ENCODE measurements at regions not wholly inside any gene's neighbourhood (a gene's known extent, or its start where the extent isn't known, plus 50 kb on each side); places are given as distances from the start of the nearest gene placed in this dataset.

DNA sequence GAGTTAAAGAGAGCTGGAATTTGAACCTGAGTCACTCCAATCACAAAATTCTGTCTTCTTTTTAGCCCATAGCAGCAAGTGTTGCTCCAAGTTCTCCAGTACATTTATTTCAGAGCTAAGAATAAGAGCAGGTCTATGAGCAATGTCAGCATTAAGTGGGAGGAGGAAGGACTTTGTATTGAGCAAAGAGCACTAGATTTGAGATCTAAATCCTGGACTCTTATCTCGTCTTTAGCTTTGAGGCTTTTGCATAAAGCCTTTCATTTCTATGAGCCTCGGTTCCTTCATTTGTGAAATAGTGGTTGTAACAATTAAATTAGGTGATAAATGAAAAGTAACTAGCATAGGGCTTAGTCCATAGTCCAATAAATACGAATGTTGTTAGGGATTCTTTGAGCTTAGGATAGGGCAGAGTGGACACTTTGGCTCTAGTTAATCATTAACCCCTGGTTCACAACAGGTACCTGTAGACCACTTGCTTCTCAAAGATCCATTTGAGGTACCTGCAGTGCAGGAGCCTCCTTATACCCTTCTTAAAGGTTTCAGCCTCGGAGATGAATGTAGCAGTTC lies 464.1 kb upstream of the KLF4 start:
- Histone ChIP-seq H3K9ac (ENCODE audit: insufficient read length, low read depth) (no peak overlapping the region), H3K9me3 (ENCODE audit: insufficient read depth, low read length) (peaks cover 11% of the 10 kb centered on the region), H3K36me3 (ENCODE audit: insufficient read depth, insufficient read length, low read length) (no peaks in the 10 kb centered on the region), H3K27me3 (ENCODE audit: insufficient read depth, insufficient read length) (no peaks in the 10 kb centered on the region), H3K4me1 (ENCODE audit: insufficient read depth, insufficient read length) (no peaks in the 10 kb centered on the region), H3K4me3 (ENCODE audit: insufficient read length, low read depth) (no peak overlapping the region)
- no peak for TF ChIP-seq ZNF274 (IDR thresholded peaks at IDR 0.05; ENCODE audit: low read depth, low read length)
- no peak for TF ChIP-seq YY1 (IDR thresholded peaks at IDR 0.05; ENCODE audit: insufficient read depth, insufficient read length)
- TF ChIP-seq SUZ12 (IDR thresholded peaks at IDR 0.05; ENCODE audit: extremely low read depth, insufficient read depth, insufficient read length), result no peak
- DNase-seq (ENCODE audit: low read depth, low spot score), result no peak

DNA sequence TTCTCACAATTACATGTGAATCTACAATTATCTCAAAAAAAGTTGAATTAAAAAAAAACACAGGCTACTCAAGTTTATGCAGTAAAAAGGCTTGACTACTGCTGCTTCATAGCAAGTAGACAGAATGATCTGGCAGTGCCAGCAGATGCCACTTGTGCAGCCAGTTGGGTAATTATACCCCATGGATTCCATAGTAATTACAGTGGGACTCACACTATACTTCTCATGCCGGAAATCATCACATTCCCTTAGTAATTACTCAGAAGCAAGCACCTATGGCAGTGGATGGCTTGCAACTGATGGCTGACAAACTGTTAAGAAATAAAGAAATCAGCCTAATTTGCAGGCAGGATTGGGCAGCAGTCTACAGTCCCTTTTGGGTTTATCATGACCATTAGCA lies 463.2 kb upstream of the KLF4 start:
- DNase-seq (ENCODE audit: low read depth, low spot score), result no peak
- H3K27me3 ChIP-seq (ENCODE audit: insufficient read depth, insufficient read length), result no peaks in the 10 kb centered on the region
- H3K9me3 ChIP-seq (ENCODE audit: insufficient read depth, low read length), result peaks cover 11% of the 10 kb centered on the region
- H3K4me1 ChIP-seq (ENCODE audit: insufficient read depth, insufficient read length), result no peaks in the 10 kb centered on the region
- H3K36me3 ChIP-seq (ENCODE audit: insufficient read depth, insufficient read length, low read length), result no peaks in the 10 kb centered on the region
- no peak overlapping the region for H3K9ac ChIP-seq (ENCODE audit: insufficient read length, low read depth)
- TF ChIP-seq SUZ12 (IDR thresholded peaks at IDR 0.05; ENCODE audit: extremely low read depth, insufficient read depth, insufficient read length) (no peak), ZNF274 (IDR thresholded peaks at IDR 0.05; ENCODE audit: low read depth, low read length) (no peak), YY1 (IDR thresholded peaks at IDR 0.05; ENCODE audit: insufficient read depth, insufficient read length) (no peak)
- no peak overlapping the region for H3K4me3 ChIP-seq (ENCODE audit: insufficient read length, low read depth)

DNA sequence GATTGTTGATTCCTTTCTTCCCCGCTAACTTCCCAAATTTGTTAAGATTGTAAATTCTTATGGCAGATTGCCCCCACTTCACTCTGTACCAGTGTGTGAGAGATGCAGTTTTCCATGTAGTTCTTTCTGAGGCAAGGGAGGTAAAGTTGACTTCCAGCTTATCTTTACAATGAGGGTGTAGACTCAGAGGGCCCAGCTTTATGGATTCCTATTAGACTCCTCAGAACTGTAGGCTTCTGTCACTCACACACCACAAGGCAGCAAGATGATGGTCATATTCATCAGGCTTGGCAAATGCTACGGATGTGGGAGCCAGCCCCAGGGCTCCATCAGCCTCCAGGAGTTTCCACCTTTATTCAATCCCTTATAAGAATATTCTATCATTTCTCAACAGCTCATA lies 461.9 kb upstream of the KLF4 start:
- no peak overlapping the region for H3K4me3 ChIP-seq (ENCODE audit: insufficient read length, low read depth)
- TF ChIP-seq ZNF274 (IDR thresholded peaks at IDR 0.05; ENCODE audit: low read depth, low read length) (no peak), YY1 (IDR thresholded peaks at IDR 0.05; ENCODE audit: insufficient read depth, insufficient read length) (no peak), SUZ12 (IDR thresholded peaks at IDR 0.05; ENCODE audit: extremely low read depth, insufficient read depth, insufficient read length) (no peak)
- no peaks in the 10 kb centered on the region for H3K4me1 ChIP-seq (ENCODE audit: insufficient read depth, insufficient read length)
- no peak overlapping the region for H3K9ac ChIP-seq (ENCODE audit: insufficient read length, low read depth)
- H3K36me3 ChIP-seq (ENCODE audit: insufficient read depth, insufficient read length, low read length), result no peaks in the 10 kb centered on the region
- peaks cover 11% of the 10 kb centered on the region for H3K9me3 ChIP-seq (ENCODE audit: insufficient read depth, low read length)
- no peak for DNase-seq (ENCODE audit: low read depth, low spot score)
- no peaks in the 10 kb centered on the region for H3K27me3 ChIP-seq (ENCODE audit: insufficient read depth, insufficient read length)

DNA sequence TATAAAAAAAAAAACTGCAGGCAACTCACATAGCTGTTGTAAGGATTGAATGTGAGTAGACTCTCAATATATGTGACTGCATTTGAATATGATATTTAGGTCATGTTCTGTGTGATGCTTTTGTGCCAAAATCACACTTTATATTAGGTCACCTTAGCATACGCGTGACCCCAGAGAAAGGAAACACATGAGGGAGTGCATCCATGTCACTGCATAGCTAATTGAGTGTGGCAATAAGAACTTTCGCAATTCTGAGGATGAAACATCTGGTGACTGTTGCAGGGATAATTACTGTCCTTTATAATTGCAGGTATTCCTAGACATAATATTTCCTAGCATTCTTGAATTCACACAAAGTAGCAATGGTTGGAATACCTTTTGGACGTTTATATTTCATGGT lies 459.5 kb upstream of the KLF4 start:
- TF ChIP-seq ZNF274 (IDR thresholded peaks at IDR 0.05; ENCODE audit: low read depth, low read length), result no peak
- no peak for TF ChIP-seq SUZ12 (IDR thresholded peaks at IDR 0.05; ENCODE audit: extremely low read depth, insufficient read depth, insufficient read length)
- TF ChIP-seq YY1 (IDR thresholded peaks at IDR 0.05; ENCODE audit: insufficient read depth, insufficient read length), result no peak
- H3K4me1 ChIP-seq (ENCODE audit: insufficient read depth, insufficient read length), result no peaks in the 10 kb centered on the region
- DNase-seq (ENCODE audit: low read depth, low spot score), result no peak
- no peak overlapping the region for H3K4me3 ChIP-seq (ENCODE audit: insufficient read length, low read depth)
- peaks cover 11% of the 10 kb centered on the region for H3K9me3 ChIP-seq (ENCODE audit: insufficient read depth, low read length)
- H3K27me3 ChIP-seq (ENCODE audit: insufficient read depth, insufficient read length), result no peaks in the 10 kb centered on the region
- H3K9ac ChIP-seq (ENCODE audit: insufficient read length, low read depth), result no peak overlapping the region
- no peaks in the 10 kb centered on the region for H3K36me3 ChIP-seq (ENCODE audit: insufficient read depth, insufficient read length, low read length)

DNA sequence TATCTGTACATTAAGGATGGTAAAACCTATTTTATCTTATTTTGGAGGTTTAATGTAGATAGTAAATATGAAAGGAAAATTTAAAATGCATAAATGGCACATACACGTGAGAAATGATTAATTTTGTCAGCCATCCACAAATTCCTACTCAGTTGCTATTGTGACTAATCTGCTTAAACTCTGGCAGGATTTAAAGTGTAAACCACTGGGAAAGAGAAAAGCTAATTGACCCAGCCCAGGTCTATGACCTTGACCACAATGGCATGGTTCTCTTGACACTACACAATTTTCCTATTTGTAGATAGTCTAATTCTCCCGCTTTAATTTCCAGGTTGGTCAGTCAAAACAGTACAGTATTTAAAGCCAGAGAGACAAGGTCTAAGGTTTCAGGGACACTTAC lies 459.0 kb upstream of the KLF4 start:
- no peak for DNase-seq (ENCODE audit: low read depth, low spot score)
- H3K4me1 ChIP-seq (ENCODE audit: insufficient read depth, insufficient read length), result no peaks in the 10 kb centered on the region
- H3K4me3 ChIP-seq (ENCODE audit: insufficient read length, low read depth), result no peak overlapping the region
- peaks cover 11% of the 10 kb centered on the region for H3K9me3 ChIP-seq (ENCODE audit: insufficient read depth, low read length)
- no peaks in the 10 kb centered on the region for H3K27me3 ChIP-seq (ENCODE audit: insufficient read depth, insufficient read length)
- TF ChIP-seq ZNF274 (IDR thresholded peaks at IDR 0.05; ENCODE audit: low read depth, low read length) (no peak), SUZ12 (IDR thresholded peaks at IDR 0.05; ENCODE audit: extremely low read depth, insufficient read depth, insufficient read length) (no peak), YY1 (IDR thresholded peaks at IDR 0.05; ENCODE audit: insufficient read depth, insufficient read length) (no peak)
- H3K9ac ChIP-seq (ENCODE audit: insufficient read length, low read depth), result no peak overlapping the region
- H3K36me3 ChIP-seq (ENCODE audit: insufficient read depth, insufficient read length, low read length), result no peaks in the 10 kb centered on the region

DNA sequence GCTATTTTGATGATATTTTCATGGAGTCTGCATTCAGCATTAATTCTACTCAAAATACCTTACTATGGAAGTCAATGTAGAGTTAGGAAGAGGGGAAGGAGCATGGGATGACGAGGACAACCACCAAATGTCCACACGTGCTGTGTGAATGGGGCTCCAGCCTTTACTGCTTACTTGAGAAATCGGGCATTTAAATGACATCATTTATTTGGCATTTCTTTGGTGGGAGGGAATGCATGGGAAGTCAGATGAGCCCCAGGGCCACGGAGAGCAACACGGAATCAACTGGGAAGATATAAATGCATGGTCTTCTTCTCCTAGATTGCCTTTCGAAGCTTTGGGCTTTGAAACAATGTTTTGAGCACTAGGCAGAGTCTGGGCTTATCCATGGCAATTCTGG lies 458.5 kb upstream of the KLF4 start:
- no peak for TF ChIP-seq SUZ12 (IDR thresholded peaks at IDR 0.05; ENCODE audit: extremely low read depth, insufficient read depth, insufficient read length)
- TF ChIP-seq ZNF274 (IDR thresholded peaks at IDR 0.05; ENCODE audit: low read depth, low read length), result no peak
- no peak for TF ChIP-seq YY1 (IDR thresholded peaks at IDR 0.05; ENCODE audit: insufficient read depth, insufficient read length)
- H3K36me3 ChIP-seq (ENCODE audit: insufficient read depth, insufficient read length, low read length), result no peaks in the 10 kb centered on the region
- H3K27me3 ChIP-seq (ENCODE audit: insufficient read depth, insufficient read length), result no peaks in the 10 kb centered on the region
- H3K9me3 ChIP-seq (ENCODE audit: insufficient read depth, low read length), result peaks cover 11% of the 10 kb centered on the region
- no peak overlapping the region for H3K4me3 ChIP-seq (ENCODE audit: insufficient read length, low read depth)
- no peaks in the 10 kb centered on the region for H3K4me1 ChIP-seq (ENCODE audit: insufficient read depth, insufficient read length)
- DNase-seq (ENCODE audit: low read depth, low spot score), result no peak
- no peak overlapping the region for H3K9ac ChIP-seq (ENCODE audit: insufficient read length, low read depth)

DNA sequence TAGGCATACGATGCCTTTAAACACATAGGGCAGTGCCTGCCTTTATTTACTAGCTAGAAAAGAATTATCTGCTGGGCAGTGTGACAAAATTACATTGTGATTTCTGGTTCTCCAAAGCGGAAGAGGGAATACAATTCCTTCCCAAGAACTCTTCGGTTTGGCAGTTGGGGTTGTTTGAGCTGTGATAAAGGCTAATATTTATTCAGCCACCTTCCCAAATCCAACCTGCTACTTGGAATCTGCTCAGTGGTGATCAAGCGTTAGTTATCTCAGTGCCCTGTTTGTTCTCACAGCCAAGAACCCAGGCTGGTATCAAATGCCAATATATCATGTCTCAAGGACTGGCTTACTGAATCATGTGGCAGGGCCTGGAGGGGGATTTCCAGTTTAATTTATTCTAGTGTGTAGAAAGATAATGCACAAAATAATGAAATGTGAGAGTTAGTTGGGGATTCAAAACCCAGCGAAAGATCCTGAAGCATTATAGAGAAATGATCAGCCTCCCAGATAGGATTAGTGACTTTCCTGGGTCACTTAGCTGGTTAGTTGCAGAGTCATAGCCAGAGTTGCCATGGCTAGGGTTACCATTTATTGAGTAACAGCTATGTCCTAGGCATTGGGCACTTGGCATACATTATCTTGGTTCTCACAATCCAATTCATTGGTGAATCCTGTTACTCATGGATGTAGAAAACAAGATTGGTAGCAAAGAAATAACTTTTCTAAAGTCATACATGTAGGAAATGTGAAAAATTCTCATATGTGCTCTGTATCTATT lies 457.0 kb upstream of the KLF4 start:
- TF ChIP-seq ZNF274 (IDR thresholded peaks at IDR 0.05; ENCODE audit: low read depth, low read length) (no peak), SUZ12 (IDR thresholded peaks at IDR 0.05; ENCODE audit: extremely low read depth, insufficient read depth, insufficient read length) (no peak), YY1 (IDR thresholded peaks at IDR 0.05; ENCODE audit: insufficient read depth, insufficient read length) (no peak)
- H3K36me3 ChIP-seq (ENCODE audit: insufficient read depth, insufficient read length, low read length), result no peaks in the 10 kb centered on the region
- H3K4me1 ChIP-seq (ENCODE audit: insufficient read depth, insufficient read length), result no peaks in the 10 kb centered on the region
- DNase-seq (ENCODE audit: low read depth, low spot score), result no peak
- peaks cover 10% of the 10 kb centered on the region for H3K9me3 ChIP-seq (ENCODE audit: insufficient read depth, low read length)
- no peaks in the 10 kb centered on the region for H3K27me3 ChIP-seq (ENCODE audit: insufficient read depth, insufficient read length)
- H3K4me3 ChIP-seq (ENCODE audit: insufficient read length, low read depth), result no peak overlapping the region
- H3K9ac ChIP-seq (ENCODE audit: insufficient read length, low read depth), result no peak overlapping the region

Data from NT2/D1 (cell line).